Cerebellar cortex (tissue), 1 donor: ENCODE measurements at regions not wholly inside any gene's neighbourhood (a gene's known extent, or its start where the extent isn't known, plus 50 kb on each side); places are given as distances from the start of the nearest gene placed in this dataset.
"Not testable (repeated sequence)": the region's sequence is repeated elsewhere in the genome, so short reads cannot be mapped to it uniquely, and the experiment has no call there.

Experiments
- DNase-seq: peaks from one replicate; pipeline ENCODE4 v3.0.0-alpha.2; 2015; ENCODE audit warnings: low spot score

DNA sequence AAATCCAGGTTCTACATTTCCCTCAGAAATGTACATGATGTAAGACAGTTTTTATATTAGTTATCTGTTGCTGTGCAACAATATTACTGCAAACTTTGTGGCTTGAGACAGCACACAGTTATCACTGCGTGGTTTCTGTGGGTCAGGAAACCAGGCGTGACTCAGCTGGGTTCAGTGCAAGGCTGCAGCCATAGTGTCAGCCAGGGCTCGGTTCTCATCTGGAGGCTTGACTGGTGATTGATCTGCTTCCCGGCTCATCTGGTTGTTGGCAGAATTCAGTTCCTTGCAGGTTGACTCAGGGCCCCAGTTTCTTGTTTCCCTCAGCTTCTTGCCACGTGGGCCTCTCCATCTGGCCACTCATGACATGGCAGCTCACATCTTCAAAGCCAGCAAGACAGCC is 146.8 kb upstream of the ROPN1B start:
- not testable (repeated sequence) for DNase-seq

DNA sequence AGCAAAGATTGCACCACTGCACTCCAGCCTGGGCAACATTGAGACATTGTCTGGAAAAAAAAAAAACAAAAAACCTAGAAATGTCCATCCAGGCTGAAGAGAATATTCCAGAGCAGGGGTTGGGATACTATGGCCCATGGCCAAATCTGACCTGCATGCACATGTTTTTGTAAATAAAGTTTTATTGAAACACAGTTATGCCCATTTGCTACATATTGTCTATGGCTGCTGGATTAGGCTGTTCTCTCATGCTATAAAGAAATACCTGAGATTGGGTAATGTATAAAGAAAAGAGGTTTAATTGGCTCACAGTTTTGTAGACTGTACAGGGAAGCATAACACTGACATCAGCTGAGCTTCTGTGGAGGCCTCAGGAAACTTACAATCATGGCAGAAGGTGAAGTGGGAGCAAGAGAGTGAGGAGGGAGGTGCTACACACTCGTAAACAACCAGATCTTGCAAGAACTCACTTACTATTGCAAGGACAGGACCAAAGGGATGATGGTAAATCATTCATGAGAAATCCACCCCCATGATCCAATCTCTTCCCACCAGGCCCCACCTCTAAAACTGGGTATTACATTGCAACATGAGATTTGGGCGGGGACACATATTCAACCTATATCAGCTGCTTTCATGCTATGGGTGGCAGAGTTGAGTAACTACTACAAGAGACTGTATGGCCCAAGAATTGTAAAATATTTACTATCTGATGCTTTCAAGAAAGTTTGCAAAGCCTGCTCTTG is 137.8 kb upstream of the ROPN1B start:
- not testable (repeated sequence) for DNase-seq

DNA sequence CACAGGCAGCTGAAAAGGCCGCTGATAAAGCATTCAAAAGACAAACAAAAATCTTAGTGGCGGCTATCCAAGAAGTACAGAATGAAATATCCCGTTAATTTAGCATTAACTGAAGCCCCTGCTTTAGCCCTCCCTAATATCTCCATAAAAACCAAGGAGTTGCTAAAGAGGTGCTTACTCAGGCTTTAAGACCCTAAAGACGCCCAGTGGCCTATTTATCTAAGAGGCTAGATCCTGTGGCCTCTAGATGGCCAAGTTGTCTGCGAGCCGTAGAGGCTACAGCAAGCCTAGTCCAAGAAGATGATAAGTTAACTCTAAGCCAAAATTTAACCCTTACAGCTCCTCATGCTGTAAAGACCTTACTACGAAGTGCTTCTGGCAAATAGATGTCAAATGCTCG is 133.4 kb upstream of the ROPN1B start:
- not testable (repeated sequence) for DNase-seq

DNA sequence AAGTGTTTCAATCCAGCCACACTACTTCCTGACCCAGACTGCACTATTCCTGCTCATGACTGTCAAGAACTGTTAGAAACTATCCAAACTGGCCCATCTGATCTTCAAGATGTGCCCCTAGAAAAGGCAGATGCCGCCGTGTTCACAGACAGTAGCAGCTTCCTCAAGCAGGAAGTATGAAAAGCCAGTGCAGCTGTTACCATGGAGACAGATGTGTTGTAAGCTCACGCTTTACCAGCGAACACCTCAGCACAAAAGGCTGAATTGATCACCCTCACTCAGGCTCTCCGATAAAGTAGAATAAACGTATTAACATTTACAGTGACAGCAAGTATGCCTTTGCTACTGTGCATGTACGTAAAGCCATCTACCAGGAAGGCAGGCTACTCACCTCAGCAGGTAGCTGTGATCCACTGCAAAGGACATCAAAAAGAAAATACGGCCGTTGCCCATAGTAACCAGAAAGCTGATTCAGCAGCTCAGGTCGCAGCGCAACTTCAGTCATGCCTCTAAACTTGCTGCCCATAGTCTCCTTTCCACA is 132.9 kb upstream of the ROPN1B start:
- DNase-seq = not testable (repeated sequence)

DNA sequence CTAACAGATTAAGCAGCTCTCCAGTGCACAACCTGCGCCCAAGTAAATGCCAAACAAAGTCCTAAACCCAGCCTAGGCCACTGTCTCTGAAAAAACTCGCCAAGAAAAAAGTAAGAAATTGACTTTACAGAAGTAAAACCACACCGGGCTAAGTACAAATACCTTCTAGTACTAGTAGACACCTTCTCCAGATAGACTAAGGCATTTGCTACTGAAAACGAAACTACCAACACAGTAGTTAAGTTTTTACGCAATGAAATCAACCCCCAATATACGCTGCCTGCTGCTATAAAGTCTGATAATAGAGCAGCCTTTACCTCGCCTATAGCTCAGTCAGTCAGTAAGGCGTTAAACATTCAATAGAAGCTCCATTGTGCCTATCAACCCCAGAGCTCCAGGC is 132.2 kb upstream of the ROPN1B start:
- not testable (repeated sequence) for DNase-seq

DNA sequence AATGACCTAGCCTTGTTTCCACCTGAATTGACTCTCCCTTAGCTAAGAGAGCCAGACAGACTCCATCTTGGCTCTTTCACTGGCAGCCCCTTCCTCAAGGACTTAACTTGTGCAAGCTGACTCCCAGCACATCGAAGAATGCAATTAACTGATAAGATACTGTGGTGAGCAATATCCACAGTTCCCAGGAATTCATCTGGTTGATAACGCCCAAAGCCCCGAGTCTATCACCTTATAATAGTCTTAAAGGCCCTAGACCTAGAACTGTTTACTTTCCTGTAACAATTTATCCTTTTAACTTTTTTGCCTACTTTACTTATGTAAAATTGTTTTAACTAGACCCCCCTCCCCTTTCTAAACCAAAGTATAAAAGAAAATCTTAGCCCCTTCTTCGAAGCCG is 130.1 kb upstream of the ROPN1B start:
- DNase-seq = not testable (repeated sequence)

DNA sequence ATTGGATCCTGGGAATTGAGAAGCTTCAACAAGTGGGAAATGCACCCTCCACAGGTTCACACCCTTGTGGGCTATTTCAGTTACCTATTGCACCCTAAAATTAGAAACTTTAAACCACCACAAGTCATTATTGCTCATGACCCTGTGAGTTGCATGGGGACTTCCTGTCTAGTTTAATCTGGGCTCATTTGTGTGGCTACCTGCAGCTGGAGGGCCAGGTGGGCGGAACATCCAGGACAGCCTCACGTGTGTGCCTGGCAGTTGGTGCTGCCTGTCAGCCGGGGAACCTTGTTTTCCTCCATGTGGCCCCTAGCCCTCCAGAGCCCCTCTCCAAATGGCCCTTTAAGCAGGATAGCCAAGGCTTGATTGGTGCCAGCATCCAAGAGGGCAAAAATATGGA is 128.5 kb upstream of the ROPN1B start:
- DNase-seq = not testable (repeated sequence)

DNA sequence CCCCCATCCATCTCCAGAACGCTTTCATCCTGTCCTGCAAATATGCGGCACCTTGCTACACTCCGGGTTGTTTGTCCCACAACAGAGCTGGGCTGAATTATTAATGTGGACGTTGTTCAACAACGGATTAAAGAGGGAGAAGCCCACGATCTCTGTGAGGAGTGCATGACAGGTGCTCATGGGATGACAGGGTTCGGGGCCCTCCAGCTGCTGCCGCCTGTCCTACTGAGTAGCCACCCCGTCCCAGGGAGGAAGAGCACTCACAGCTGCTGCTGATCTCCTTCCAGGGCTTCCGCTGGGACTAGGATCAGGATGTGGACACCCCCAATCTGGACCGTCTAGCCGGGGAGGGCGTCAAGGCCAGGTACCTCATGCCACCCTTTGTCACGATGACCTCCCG is 121.0 kb upstream of the ROPN1B start:
- DNase-seq = not testable (repeated sequence)

DNA sequence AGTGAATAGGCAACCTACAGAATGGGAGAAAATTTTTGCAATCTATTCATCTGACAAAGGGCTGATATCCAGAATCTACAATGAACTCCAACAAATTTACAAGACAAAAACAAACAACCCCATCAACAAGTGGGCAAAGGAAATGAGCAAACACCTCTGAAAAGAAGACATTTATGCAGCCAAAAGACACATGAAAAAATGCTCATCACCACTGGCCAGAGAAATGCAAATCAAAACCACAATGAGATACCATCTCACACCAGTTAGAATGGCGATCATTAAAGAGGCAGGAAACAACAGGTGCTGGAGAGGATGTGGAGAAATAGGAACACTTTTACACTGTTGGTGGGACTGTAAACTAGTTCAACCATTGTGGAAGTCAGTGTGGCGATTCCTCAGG is 114.0 kb upstream of the ROPN1B start:
- DNase-seq = not testable (repeated sequence)

DNA sequence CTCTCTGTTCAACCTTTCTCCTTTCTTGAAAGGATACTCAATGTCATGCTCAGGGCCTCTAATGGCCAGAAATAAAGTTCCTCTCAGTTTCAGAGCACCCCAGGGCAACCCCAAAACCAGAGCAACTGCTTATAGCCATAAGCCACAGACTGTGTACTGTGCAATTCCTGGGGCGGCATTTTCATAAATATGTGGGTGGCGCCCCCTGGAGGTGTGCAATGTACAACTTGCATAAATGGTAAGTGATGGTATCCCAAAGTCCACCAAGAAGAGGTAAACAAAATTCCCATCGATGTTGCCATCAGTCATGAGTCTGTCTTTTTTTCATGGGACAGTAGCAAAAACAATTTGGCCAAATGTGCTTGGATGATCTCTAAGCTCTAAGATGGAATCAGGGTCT is 108.4 kb upstream of the ROPN1B start:
- DNase-seq = not testable (repeated sequence)

DNA sequence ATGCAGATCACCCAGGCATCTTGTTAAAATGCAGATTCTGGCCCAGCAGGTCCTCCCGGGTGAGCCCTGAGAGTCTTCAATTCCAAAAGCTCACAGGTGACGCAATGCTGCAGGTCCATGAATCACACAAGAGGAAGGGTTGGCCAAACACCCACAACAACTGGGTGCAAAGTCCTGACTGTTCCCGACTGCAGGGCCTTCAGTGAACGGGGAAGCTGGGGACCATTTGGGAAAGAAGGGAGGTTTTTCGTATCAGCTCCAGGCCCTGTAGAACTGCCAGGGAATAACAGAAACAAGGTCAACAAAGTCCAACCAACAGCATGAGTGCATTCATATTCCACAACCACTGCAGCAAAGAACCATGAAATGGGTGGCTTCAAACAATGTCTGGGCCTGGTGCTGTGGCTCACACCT is 106.1 kb upstream of the ROPN1B start:
- DNase-seq = not testable (repeated sequence)

DNA sequence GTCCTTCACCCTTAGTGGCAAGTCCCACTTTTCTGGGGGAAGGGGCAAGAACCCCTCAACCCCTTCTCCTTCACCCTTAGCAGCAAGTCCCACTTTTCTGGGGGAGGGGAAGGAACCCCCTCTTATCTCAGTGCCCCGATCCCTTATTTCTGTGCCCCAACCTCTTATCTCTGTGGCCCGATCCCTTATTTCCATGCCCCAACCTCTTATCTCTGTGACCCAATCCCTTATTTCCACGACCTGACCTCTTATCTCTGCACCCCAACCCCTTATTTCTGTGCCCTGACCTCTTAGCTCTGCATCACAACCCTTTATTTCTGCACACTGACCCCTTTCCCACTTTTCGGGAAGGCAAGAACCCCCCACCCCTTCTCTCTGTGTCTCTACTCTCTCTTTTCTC is 104.4 kb upstream of the ROPN1B start:
- not testable (repeated sequence) for DNase-seq

DNA sequence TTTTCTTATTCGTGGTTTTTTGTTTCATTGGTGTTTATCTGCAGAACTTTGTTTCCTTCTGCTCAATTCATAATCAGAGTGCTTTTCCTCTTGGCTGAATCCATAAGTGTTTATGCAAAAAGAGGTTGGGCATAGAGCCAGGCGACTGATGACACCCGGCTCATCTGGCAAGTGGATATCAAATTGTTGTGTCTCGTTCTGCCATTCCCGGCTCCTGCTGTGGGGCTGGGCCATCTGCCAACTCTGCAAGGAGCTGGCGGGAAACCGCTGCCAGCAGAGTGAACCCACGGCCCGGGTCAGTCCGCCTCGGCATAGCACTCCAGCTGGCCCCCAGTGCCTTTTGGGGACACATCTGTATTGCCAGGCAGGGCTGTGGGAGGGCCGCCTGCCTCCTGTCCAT is 83.0 kb upstream of the ROPN1B start:
- peak; percentile 16 for DNase-seq

DNA sequence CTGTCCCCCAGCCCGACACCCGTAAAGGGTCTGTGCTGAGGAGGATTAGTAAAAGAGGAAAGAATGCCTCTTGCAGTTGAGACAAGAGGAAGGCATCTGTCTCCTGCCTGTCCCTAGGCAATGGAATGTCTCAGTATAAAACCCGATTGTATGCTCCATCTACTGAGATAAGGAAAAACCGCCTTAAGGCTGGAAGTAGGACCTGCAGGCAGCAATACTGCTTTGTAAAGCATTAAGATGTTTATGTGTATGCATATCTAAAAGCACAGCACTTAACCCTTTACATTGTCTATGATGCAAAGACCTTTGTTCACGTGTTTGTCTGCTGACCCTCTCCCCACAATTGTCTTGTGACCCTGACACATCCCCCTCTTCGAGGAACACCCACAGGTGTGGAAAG is 69.8 kb upstream of the ROPN1B start:
- not testable (repeated sequence) for DNase-seq

DNA sequence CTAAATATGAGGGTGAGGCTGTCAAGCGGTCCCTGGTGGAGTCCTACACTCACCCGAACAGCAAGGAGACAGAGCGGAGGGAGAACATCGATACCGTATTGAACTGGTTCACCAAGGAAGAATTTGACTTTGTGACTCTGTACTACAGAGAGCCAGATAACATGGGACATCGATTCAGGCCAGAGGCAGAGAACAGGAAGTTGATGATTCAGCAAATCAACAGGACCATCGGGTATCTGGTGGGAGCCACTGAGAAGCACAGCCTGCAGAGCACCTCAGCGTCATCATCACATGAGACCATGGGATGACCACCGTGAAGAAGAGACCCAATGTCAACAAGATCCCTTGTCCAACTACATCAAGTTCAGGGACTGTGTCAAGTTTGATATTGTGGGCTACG is 67.5 kb upstream of the ROPN1B start:
- DNase-seq = not testable (repeated sequence)

DNA sequence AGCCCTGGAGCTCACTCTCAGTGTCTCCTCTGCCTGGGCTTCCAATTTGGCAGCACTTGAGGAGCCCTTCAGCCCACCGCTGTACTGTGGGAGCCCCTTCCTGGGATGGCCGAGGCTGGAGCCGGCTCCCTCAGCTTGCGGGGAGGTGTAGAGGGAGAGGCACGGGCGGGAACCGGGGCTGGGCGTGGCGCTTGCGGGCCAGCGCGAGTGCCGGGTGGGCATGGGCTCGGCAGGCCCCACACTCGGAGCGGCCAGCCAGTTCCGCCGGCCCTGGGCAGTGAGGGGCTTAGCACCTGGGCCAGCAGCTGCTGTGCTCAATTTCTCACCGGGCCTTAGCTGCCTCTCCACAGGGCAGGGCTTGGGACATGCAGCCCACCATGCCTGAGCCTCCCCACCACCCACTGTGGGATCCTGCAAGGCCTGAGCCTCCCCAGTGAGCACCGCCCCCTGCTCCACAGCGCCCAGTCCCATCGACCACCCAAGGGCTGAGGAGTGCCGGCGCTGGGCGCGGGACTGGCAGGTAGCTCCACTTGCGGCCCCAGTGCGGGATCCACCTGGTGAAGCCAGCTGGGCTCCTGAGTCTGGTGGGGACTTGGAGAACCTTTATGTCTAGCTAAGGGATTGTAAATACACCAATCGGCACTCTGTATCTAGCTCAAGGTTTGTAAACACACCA is 65.1 kb upstream of the ROPN1B start:
- DNase-seq = not testable (repeated sequence)

DNA sequence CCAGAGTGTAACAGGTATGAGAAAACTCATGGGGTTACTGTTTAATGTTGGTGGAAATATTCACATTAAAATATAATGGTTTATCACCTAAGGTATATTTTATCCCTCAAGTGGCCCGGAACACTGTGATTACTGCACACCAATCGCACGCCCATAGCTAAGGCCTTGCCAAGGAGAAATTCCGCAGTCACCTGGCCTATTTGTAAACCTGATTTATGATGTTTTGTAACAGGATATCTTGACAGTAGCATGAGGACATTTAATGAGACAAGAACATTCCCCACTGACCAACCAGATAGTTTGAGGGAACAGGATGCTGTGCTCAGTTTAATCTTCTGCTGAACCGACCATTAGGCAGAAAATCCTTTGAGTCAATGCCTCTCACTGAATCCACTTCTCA is 61.7 kb upstream of the ROPN1B start:
- not testable (repeated sequence) for DNase-seq

DNA sequence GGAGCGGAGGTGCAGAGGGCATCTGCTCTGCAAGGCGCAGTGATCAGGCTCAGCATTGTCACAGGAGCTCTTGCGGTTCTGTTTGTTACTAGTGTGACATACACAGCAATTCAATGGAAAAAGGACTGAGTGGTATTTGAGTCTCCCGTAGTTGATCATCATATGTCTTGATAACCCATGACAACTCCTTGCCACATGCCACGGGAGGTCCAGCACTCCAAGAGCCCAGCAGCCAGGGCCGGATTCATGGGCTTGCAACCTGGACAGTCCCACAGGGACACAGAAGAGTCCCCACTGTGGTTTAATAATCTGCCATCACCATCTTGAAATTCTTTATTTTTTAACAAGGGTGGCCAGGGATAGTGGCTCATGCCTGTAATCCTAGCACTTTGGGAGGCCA is 58.1 kb upstream of the ROPN1B start:
- DNase-seq = not testable (repeated sequence)

DNA sequence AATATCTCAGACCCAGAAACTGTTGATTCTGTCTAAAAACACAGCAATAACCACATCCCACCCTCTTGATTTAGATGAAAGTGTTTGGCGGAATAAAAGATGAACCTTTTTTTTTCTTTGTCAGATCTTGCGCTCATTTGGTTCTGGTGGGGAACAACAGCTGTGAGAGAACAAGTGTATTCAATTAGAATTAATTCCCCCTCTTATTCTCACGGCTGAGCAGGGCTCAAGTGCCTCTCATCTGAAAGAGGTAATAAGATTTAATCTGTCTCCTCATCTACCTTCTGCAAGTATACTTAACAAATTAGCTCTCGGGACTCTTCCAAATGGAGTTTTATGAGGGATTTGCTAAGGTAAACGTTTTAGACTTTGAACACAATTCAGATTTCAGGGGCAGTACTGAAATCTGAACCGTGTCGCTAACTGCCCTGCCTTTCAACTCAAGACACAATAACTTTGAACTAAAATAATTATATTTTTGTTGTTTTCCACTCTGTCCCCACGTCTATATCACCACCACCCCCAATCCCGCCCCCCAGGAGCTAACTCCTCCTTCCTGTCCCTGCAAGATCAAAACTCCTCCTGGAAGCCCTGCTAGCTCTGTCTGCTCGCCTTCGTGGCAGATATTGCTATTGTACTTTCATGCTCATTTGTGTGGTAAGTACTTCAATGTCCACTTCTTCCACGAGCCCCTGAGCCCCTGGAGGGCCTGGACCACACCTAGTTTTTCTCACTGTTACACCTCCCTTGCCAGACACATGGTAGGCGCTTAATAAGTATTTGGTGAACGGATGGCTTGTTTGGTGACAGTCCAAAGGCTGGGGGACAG is 54.2 kb upstream of the ROPN1B start:
- DNase-seq = peak; percentile 33

DNA sequence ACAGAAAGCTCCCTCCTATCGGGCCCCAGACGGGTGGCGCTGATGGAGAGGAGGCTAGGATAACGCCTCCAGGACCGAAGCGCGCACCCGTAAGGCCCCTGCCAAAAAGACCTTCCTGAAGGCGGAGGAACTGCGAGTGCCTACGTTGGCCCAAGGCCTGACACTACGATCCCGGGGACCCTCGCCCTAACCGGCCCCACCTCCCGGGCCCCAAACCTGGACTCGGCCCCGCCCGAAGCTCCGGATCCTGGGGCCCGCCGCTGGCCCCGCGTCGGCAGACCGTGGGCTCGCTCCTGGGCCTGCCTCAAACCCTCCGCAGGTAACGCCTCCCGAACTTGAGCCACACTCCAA is 53.6 kb upstream of the ROPN1B start:
- peak; percentile 19 for DNase-seq

DNA sequence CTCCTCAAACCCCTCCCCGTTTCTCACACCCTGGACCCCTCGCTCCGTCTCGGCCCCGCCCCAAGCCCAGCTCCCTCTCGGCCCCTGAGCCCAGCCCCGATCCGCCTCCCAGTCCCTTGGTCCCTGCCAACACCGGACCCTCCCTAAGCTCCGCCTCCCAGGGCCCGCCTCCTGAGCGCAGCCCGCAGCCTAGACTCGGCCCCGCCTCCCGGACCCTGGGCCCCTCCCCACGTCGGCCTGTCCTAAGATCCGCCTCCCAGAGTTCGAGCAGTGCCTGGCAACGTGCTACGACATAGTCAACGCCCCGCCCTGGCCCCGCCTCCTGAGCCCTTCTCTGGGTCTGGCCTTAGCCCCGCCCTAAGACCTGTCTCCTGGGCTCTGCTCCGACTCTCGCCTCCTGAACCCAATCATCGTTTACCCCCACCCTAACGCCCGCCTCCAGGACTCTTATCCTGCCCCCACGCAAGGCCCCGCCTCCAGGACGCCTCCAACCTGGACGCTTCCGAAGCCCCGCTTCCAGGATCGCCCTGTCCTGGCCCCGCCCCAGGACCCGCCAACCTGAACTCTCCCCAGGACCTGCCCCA is 53.1 kb upstream of the ROPN1B start:
- DNase-seq = peak; percentile 99

DNA sequence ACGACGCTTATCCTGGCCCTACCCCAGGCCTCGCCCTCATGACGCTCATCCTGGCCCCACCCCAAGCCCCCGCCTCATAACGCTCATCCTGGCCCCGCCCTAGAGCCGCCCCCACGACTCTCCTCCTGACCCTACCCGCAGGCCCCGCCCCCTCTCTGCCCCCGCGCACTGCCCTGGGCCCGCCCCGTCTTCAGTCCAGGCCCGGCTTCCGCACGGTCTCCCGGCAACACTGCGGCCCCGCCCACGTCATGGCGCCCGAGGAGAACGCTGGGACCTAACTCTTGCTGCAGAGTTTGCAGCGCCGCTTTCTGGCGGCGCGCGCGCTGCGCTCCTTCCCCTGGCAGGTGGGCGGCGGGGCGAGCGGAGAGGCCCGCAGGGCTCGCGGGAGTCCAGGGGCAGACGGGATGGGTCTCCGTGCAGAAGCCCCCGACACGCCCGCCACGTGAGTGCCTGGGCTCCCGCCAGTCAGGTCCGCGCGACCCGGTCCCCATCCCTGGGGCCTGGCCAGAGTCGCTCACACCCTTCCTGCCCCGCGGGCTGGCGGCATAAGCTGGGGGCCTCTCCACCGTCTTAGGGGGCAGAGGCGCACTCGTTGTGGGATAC is 52.5 kb upstream of the ROPN1B start:
- DNase-seq = peak; percentile 92
